ENCODE measurements at regions not wholly inside any gene's neighbourhood (a gene's known extent, or its start where the extent isn't known, plus 50 kb on each side); places are given as distances from the start of the nearest gene placed in this dataset.

DNA sequence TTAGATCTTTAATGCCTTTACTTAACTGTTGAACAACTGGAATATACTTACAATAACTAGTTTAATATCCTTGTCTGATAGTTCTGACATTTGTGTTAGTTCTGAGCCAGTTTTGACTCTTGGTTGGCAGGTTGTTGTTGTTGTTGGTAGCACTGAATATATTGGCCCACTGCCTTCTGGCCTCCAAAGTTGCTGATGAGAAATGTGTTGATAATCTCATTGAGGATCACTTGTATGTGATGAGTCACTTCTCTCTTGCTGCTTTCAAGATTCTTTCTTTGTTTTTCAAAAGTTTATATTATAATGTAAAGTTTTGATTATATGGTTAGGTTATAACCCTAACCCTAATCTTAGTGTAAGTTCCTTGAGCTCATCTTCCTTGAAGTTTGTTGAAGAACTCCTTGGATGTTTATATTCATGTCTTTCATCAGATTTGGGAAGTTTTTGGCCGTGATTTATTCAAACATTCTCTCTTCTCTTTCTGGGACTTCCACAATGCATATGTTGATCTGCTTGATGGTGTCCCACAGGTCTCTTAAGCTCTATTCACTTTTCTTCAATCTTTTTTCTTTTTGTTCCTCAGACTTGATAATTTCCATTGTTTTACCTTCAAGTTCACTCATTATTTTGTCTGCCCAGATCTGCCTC is 149.7 kb downstream of the FGF18 start:
- Histone ChIP-seq H3K27ac (no peak overlapping the region), H3K4me3 (no peak overlapping the region), H3K27me3 (no peaks in the 10 kb centered on the region), H3K36me3 (replicated peaks in 1 of 2; ENCODE audit: insufficient read depth in 1 of 2, low read depth in 2 of 2) (no peaks in the 10 kb centered on the region), H3K4me1 (no peaks in the 10 kb centered on the region), H3K9me3 (no peaks in the 10 kb centered on the region)
- no peak for ATAC-seq
- TF ChIP-seq, protein P1, sequence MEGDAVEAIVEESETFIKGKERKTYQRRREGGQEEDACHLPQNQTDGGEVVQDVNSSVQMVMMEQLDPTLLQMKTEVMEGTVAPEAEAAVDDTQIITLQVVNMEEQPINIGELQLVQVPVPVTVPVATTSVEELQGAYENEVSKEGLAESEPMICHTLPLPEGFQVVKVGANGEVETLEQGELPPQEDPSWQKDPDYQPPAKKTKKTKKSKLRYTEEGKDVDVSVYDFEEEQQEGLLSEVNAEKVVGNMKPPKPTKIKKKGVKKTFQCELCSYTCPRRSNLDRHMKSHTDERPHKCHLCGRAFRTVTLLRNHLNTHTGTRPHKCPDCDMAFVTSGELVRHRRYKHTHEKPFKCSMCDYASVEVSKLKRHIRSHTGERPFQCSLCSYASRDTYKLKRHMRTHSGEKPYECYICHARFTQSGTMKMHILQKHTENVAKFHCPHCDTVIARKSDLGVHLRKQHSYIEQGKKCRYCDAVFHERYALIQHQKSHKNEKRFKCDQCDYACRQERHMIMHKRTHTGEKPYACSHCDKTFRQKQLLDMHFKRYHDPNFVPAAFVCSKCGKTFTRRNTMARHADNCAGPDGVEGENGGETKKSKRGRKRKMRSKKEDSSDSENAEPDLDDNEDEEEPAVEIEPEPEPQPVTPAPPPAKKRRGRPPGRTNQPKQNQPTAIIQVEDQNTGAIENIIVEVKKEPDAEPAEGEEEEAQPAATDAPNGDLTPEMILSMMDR (IDR thresholded peaks at IDR 0.05) = no peak
- TF ChIP-seq POLR2A (IDR thresholded peaks at IDR 0.05) = no peak
- no peak for DNase-seq
- intact Hi-C loops (cut with DNase I) = no loop called here
- 0 to 26% methylated on average over 1 of the region's 1 CpG for WGBS, 2 donors

DNA sequence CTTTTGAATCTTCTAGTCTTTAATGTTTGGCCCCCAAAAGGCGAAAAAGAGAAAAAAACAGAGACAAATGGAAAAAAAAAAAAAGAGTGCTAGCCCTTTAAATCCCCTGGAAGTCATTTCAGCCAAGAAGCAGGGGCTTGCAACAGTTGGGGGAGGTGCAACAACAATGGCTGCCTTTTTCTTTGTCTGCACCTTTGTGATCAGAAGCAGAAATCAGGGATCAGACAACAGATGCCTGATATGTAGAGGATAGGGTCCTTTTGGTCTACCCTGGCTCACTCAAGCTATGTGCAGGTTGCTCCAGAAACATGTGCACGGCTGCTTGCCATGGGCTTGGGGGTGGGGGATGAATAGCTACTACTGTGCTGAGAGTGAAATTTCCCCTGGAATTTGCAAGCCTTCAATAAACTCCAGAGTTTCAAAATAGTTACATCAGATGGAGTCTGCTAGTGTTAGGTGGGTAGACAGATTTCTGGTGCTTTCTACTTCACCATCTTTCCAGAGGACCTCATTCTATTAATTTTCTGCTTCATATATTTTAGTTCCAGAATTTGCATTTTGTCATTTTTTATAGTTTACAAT is 150.9 kb downstream of the FGF18 start:
- Histone ChIP-seq H3K4me3 (no peak overlapping the region), H3K4me1 (no peaks in the 10 kb centered on the region), H3K27me3 (no peaks in the 10 kb centered on the region), H3K9me3 (no peaks in the 10 kb centered on the region), H3K27ac (no peak overlapping the region), H3K36me3 (replicated peaks in 1 of 2; ENCODE audit: insufficient read depth in 1 of 2, low read depth in 2 of 2) (no peaks in the 10 kb centered on the region)
- no peak for ATAC-seq
- intact Hi-C loops (cut with DNase I) = no loop called here
- 49 to 57% methylated on average over 2 of the region's 2 CpGs for WGBS, 2 donors
- TF ChIP-seq, protein P1 (IDR thresholded peaks at IDR 0.05) = no peak
- TF ChIP-seq POLR2A (IDR thresholded peaks at IDR 0.05) = no peak
- DNase-seq = no peak

DNA sequence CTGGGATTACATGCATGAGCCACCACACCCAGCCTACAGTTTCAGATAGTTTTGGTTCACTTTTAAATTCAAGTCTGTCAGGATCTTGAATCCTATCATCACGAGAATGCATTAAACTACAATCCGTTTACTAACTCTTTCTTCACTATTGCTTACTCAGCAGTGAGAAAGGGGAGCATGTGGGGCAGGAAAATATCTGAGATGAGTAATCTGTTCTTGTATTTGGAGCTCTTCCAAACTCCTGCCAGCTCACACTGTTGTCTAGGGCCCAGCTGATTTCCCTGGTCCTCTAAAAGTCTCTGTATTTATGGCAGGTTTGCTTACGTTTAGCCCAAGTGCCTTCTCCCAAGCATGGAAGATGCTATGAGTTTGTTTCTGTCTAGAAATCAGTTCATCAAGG is 152.2 kb downstream of the FGF18 start:
- DNase-seq (no peak), ATAC-seq (no peak)
- 40 to 56% methylated on average over 3 of the region's 3 CpGs for WGBS, 2 donors

DNA sequence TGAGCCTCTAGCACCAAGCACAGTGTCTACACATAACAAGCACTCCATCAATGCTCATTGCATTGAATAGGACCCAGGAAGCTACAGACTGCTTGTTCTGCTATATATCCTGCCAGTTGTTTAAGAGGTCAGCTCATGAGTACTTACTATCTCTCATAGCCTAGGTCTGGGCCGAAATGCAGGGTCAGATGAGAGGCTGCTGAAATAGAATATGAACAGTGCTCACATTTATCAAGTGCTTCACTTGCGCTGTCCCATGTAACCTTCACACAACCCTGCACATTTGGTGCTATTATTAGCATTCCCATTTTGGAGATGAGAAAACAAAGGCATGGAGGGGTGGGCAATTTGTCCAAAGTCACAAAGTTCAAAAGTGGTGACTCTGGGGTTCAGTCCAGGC is 153.6 kb downstream of the FGF18 start:
- H3K4me3 ChIP-seq = no peak overlapping the region
- H3K4me1 ChIP-seq = no peaks in the 10 kb centered on the region
- H3K9me3 ChIP-seq = no peaks in the 10 kb centered on the region
- no peaks in the 10 kb centered on the region for H3K27me3 ChIP-seq
- TF ChIP-seq, protein P1 (IDR thresholded peaks at IDR 0.05) = no peak
- TF ChIP-seq POLR2A (IDR thresholded peaks at IDR 0.05) = no peak
- H3K36me3 ChIP-seq (replicated peaks in 1 of 2; ENCODE audit: insufficient read depth in 1 of 2, low read depth in 2 of 2) = no peaks in the 10 kb centered on the region
- DNase-seq (no peak), ATAC-seq (no peak)
- 69 to 81% methylated on average over 2 of the region's 2 CpGs for WGBS, 2 donors
- H3K27ac ChIP-seq = no peak overlapping the region
- intact Hi-C loops (cut with DNase I) = no loop called here

More for the DNA sequence above, 152.2 kb downstream of the FGF18 start:
- H3K4me1 ChIP-seq = no peaks in the 10 kb centered on the region
- no peak overlapping the region for H3K4me3 ChIP-seq
- intact Hi-C loops (cut with DNase I) = no loop called here
- no peaks in the 10 kb centered on the region for H3K9me3 ChIP-seq
- H3K27ac ChIP-seq = no peak overlapping the region
- no peaks in the 10 kb centered on the region for H3K36me3 ChIP-seq (replicated peaks in 1 of 2; ENCODE audit: insufficient read depth in 1 of 2, low read depth in 2 of 2)
- TF ChIP-seq POLR2A (IDR thresholded peaks at IDR 0.05) = no peak
- TF ChIP-seq, protein P1 (IDR thresholded peaks at IDR 0.05) = no peak
- no peaks in the 10 kb centered on the region for H3K27me3 ChIP-seq

Measured in body of pancreas (tissue), 4 donors.